ENCODE measurements at regions not wholly inside any gene's neighbourhood (a gene's known extent, or its start where the extent isn't known, plus 50 kb on each side); places are given as distances from the start of the nearest gene placed in this dataset.

DNA sequence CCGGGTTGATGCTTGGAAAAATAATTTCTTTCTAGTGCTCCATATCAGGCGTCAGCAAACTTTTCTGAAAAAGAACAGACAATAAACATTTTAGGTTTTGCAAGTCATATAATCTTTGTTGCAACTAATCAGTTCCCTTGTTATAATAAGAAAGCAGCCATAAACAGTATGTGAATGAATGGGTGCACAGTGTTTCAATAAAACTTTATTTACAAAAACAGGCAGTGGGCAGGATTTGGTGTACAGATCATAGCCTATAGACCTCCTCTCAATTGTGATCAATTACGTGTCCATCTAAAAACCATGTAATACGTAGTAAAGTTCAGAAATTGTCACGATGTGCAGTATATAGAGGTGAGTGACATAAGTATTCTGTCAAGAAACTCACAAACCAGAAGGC lies 143.4 kb downstream of the AREG start:
- TF ChIP-seq, protein P1, sequence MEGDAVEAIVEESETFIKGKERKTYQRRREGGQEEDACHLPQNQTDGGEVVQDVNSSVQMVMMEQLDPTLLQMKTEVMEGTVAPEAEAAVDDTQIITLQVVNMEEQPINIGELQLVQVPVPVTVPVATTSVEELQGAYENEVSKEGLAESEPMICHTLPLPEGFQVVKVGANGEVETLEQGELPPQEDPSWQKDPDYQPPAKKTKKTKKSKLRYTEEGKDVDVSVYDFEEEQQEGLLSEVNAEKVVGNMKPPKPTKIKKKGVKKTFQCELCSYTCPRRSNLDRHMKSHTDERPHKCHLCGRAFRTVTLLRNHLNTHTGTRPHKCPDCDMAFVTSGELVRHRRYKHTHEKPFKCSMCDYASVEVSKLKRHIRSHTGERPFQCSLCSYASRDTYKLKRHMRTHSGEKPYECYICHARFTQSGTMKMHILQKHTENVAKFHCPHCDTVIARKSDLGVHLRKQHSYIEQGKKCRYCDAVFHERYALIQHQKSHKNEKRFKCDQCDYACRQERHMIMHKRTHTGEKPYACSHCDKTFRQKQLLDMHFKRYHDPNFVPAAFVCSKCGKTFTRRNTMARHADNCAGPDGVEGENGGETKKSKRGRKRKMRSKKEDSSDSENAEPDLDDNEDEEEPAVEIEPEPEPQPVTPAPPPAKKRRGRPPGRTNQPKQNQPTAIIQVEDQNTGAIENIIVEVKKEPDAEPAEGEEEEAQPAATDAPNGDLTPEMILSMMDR (conservative IDR thresholded peaks at IDR 0.05; ENCODE audit: low read depth, low read length), result no peak
- DNase-seq (ENCODE audit: low read depth), result no peak
- H3K4me3 ChIP-seq (ENCODE audit: low read length), result no peak overlapping the region

DNA sequence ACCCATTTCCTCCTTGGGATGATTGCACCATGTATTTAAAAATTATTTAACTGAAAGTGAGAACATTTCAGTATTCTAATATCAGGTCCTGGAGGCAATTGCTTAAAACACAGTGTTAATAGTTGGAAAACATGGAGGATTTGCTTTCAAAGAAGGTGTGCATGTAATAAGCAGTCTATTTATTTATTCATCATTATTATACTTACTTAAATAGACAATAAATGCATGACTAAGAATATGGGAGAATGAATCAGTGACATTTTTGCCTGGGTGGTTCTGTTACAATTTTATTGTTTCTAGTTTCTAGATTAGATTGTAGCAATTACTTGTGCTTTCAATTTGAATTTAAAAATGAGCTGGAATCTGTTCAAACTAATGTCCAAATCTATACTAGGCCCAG lies 145.5 kb downstream of the AREG start:
- no peak overlapping the region for H3K4me3 ChIP-seq (ENCODE audit: low read length)
- DNase-seq (ENCODE audit: low read depth), result no peak
- TF ChIP-seq, protein P1 (conservative IDR thresholded peaks at IDR 0.05; ENCODE audit: low read depth, low read length), result no peak

DNA sequence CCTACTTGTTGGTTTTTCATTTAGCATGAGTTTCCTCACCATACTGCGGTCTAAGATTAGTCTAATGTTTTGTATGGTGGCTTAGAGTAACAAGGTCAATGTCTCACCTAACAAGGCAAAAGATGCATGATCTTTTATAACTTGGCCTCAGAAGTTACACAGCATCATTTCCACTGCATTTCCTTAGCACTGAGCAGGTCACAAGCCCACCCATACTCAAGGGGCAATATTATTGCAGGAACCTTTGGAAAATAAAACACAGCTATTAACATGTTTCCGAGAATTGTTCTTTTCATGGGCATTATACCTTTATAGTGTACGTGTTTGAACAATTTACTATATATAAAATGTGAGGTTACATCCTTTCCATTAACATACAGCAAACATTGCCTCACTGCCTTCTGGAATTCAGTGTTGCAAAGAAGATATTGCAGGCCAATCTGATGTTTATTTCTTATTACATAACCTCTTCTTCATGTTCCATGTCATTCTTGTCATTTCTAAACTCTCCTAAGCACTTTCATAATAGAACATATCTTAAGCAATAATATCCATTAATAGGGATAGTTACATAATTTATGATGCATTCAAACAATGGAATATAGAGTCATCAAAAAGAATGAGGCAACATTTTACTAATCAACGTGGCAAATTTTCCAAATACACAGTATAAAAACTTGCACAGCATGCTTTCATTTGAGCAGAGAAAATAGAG lies 153.8 kb downstream of the AREG start:
- H3K4me3 ChIP-seq (ENCODE audit: low read length), result no peak overlapping the region
- TF ChIP-seq, protein P1 (conservative IDR thresholded peaks at IDR 0.05; ENCODE audit: low read depth, low read length), result no peak
- no peak for DNase-seq (ENCODE audit: low read depth)

DNA sequence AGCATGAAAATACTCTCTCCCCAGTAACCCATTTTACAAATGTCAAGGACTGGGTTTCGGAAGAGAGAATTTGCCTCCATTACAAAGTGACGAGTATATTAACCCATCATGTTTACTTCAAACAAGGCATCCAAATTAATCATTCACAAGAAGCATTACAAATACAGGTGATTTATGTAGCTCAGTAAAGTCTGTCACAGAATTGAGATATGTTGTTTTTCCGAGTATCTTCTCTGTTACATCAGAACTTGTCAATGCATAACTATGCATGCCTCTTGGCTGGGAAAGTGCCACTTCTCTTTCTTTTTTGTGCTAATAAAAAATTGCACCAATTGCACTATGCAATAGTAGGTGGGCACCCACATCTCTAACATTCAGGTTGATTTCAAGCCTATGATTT lies 158.2 kb downstream of the AREG start:
- no peak overlapping the region for H3K4me3 ChIP-seq (ENCODE audit: low read length)
- no peak for DNase-seq (ENCODE audit: low read depth)
- TF ChIP-seq, protein P1 (conservative IDR thresholded peaks at IDR 0.05; ENCODE audit: low read depth, low read length), result no peak

DNA sequence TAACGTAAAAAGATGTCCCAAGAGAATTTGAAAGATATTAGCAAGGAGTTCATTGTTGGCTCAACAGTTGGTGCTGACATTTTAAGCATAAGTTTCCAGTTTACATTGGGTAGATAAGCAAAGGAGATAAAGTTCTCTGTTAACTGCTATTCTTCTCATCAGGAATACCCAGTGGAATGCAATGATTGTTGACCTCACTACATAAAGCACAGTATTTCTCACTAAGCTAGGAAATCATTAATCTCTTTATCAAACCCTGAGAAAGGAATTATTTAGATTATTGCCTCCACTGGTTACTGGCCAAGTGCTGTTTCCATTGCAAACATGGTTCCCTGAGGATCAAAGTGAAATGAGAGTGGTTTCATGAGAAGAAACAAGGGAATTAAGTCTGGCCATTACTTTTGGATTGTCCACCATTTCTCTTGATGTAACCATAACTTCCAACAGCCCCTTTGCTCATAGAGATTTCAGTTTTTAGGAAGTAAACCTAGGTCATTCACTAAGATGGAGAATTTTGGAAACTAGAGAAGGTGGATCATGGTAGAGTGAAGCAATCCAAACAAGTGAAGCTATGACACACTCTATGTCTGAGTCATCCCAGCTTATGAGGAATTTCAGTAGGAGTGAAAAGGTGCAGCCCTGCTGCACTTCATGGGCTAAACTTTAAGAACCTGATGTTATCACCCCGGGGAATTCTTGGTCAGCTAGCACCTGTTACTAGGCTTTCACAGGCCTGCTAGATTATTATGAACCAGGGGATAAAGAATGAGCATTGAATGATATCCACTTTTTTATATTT lies 163.4 kb downstream of the AREG start:
- TF ChIP-seq, protein P1 (conservative IDR thresholded peaks at IDR 0.05; ENCODE audit: low read depth, low read length), result no peak
- no peak for DNase-seq (ENCODE audit: low read depth)
- no peak overlapping the region for H3K4me3 ChIP-seq (ENCODE audit: low read length)

DNA sequence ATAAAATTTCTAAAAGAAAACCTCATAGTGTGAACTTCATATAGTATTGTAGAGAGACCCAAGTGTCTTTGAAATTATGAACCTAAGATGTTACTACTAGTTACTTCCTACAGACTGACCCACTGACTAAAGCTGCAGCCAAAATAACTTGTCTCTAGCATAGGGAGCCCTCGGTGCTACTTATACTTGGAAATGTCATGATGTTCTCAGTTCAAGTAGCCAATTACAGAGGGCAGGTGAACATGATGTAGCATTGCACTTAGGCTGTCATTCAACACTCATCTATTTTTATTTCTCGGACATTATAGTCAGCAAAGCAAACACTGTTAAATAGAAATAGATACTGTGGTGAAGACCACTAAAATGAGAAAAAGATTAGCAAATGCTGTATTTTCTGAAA lies 165.6 kb downstream of the AREG start:
- H3K4me3 ChIP-seq (ENCODE audit: low read length), result no peak overlapping the region
- TF ChIP-seq, protein P1 (conservative IDR thresholded peaks at IDR 0.05; ENCODE audit: low read depth, low read length), result no peak
- no peak for DNase-seq (ENCODE audit: low read depth)

DNA sequence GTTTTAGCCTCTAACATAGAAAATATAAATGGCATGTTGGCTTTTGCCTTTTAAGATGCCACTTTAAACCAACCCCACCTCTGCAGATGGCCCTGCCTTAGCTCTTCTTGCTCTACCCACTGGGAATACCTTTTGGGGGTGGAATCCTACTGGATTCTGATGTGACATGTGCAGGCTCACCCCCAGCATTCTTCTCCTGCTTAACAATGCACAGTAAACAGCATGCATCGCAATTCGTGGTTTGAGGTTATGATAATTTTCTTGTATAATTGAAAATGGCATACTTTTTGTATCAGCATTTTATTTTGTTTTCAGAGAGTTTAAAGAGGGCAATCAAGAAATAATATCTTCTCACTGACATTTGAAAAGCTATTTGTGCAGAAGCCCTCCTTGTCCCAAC lies 167.9 kb downstream of the AREG start:
- no peak overlapping the region for H3K4me3 ChIP-seq (ENCODE audit: low read length)
- DNase-seq (ENCODE audit: low read depth), result no peak

More for the DNA sequence above, 167.9 kb downstream of the AREG start:
- TF ChIP-seq, protein P1 (conservative IDR thresholded peaks at IDR 0.05; ENCODE audit: low read depth, low read length), result no peak

All from retinal pigment epithelial cell (primary cell).